Loucy (cell line): ENCODE measurements at regions not wholly inside any gene's neighbourhood (a gene's known extent, or its start where the extent isn't known, plus 50 kb on each side); places are given as distances from the start of the nearest gene placed in this dataset.
"Not testable (repeated sequence)": the region's sequence is repeated elsewhere in the genome, so short reads cannot be mapped to it uniquely, and the experiment has no call there.

Source experiments
- CTCF ChIP-seq: fragments of 200-600 bp; sonication (generic); conservative IDR thresholded peaks from 2 replicates; pipeline ENCODE4 v1.5.1; 2014; ENCODE audit warnings: mild to moderate bottlenecking, antibody characterized with exemption, low read length
- EZH2phosphoT487 ChIP-seq: fragments of 200-600 bp; IDR thresholded peaks from 2 replicates; pipeline ENCODE4 v1.6.1; 2018; ENCODE audit warnings: antibody characterized with exemption, mild to moderate bottlenecking, moderate library complexity, borderline replicate concordance

GRCh38 chr10:53326401-53327305 lies 554.1 kb upstream of the MBL2 start:
- not testable (repeated sequence) for TF ChIP-seq EZH2phosphoT487, CTCF
